Subcutaneous abdominal adipose tissue (tissue), 5 donors: ENCODE measurements at regions not wholly inside any gene's neighbourhood (a gene's known extent, or its start where the extent isn't known, plus 50 kb on each side); places are given as distances from the start of the nearest gene placed in this dataset.
"Not testable (repeated sequence)": the region's sequence is repeated elsewhere in the genome, so short reads cannot be mapped to it uniquely, and the experiment has no call there.

Source experiments
- H3K27ac ChIP-seq: one replicate; pipeline ENCODE4 v1.7.0; 2013; ENCODE audit warnings: low read depth, mild to moderate bottlenecking, inconsistent platforms, low read length, moderate library complexity
- H3K27me3 ChIP-seq, 5 donors: one replicate each; pipeline ENCODE4 v1.7.0; 2013; ENCODE audit warnings: low read length in 5 of 5, inconsistent platforms in 1 of 5; ENCODE audit not compliant: control insufficient read depth in 5 of 5, insufficient read depth in 4 of 5
- H3K36me3 ChIP-seq, 5 donors: one replicate each; pipeline ENCODE4 v1.7.0; 2013; ENCODE audit warnings: low read length in 5 of 5; ENCODE audit not compliant: control insufficient read depth in 5 of 5, insufficient read depth in 5 of 5
- H3K4me1 ChIP-seq, 5 donors: one replicate each; pipeline ENCODE4 v1.7.0; 2013; ENCODE audit warnings: low read length in 5 of 5, mild to moderate bottlenecking in 3 of 5, moderate library complexity in 1 of 5; ENCODE audit not compliant: control insufficient read depth in 5 of 5, insufficient read depth in 5 of 5
- H3K4me3 ChIP-seq, 5 donors: one replicate each; pipeline ENCODE4 v1.7.0; 2013; ENCODE audit warnings: low read length in 5 of 5, low read depth in 1 of 5
- H3K9ac ChIP-seq, 5 donors: one replicate each; pipeline ENCODE4 v1.7.0; 2013; ENCODE audit warnings: low read length in 5 of 5, mild to moderate bottlenecking in 4 of 5, moderate library complexity in 3 of 5
- H3K9me3 ChIP-seq, 5 donors: one replicate each; pipeline ENCODE4 v1.7.0; 2013; ENCODE audit warnings: low read length in 5 of 5; ENCODE audit not compliant: control insufficient read depth in 5 of 5
- donor health status: healthy.
- donor health status: healthy.
- donor health status: healthy.
- donor health status: healthy.
- donor health status: healthy.

DNA sequence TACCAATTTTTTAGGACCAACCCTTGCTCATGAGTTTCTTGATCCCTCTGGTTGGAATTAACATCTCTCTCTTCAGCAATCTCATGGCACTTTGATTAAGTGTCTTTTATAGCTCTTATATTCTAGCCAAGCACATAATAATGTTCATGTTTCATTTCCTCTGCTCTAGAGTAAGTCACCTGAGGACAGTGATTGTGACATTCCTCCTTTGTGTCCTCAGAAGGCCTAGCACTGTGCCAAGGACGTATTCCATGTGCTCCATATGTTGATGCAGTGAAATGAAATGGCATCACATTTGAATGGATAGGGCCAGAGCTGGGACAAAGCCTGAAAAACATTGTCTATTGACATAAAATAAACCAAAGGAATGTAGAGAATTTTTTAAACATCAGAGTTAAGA, 322.8 kb upstream of the PRICKLE1 start:
- H3K4me1 ChIP-seq: no peaks in the 10 kb centered on the region
- H3K9ac ChIP-seq: no peak overlapping the region
- no peak overlapping the region for H3K27ac ChIP-seq

DNA sequence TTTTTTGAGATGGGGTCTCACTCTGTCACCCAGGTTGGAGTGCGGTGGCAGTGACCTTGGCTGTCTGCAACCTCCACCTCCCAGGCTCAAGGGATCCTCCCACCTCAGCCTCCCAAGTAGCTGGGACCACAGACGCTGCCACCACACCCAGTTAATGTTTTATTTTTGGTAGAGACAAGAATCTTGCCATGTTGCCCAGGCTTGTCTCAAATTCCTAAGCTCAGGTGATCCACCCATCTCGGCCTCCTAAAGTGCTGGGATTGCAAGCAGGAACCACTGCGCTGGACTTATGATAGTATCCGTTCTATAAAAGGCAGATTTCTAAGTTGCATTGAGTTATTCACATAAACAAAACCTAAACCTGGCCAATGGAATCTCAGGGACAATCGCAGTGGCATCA, 321.1 kb upstream of the PRICKLE1 start:
- H3K4me3 ChIP-seq: no peak overlapping the region
- no peak overlapping the region for H3K27ac ChIP-seq
- no peaks in the 10 kb centered on the region for H3K4me1 ChIP-seq
- H3K9me3 ChIP-seq: no peaks in the 10 kb centered on the region
- no peaks in the 10 kb centered on the region for H3K36me3 ChIP-seq
- no peaks in the 10 kb centered on the region for H3K27me3 ChIP-seq
- H3K9ac ChIP-seq: no peak overlapping the region

More for the DNA sequence above, 322.8 kb upstream of the PRICKLE1 start:
- no peaks in the 10 kb centered on the region for H3K27me3 ChIP-seq
- no peak overlapping the region for H3K4me3 ChIP-seq
- no peaks in the 10 kb centered on the region for H3K9me3 ChIP-seq
- no peaks in the 10 kb centered on the region for H3K36me3 ChIP-seq

DNA sequence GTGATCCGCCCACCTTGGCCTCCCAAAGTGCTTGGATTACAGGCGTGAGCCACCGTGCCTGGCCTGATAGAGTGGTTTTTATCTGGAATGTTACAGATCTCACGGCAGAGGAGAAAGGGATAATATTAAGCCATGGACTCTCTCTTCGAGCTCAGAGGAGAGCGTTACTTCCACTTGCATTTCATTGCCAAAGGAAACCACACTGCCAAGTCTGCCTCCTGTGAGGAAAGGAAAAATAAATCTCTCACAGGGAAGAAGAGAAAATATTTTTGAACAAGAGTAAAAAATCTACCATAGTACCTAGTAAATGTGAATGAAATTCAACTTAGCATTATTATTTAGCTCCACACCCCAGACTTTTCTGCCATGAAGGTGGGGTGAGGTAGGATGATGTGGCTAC, 319.2 kb upstream of the PRICKLE1 start:
- Histone ChIP-seq H3K4me1 (no peaks in the 10 kb centered on the region), H3K27me3 (no peaks in the 10 kb centered on the region), H3K36me3 (no peaks in the 10 kb centered on the region), H3K9me3 (no peaks in the 10 kb centered on the region), H3K4me3 (no peak overlapping the region), H3K27ac (no peak overlapping the region), H3K9ac (no peak overlapping the region)

DNA sequence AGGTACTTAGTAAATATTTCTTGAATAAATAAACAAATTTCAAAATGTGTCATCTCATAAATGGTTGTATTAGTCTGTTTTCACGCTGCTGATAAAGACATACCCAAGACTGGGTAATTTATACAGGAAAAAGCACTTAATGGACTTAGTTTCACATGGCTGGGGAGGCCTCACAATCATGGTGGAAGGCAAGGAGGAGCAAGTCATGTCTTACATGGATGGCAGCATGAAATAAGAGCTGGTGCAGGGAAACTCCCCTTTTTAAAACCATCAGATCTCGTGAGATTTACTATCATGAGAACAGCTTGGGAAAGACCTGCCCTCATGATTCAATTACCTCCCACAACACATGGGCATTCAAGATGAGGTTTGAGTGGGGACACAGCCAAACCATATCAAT, 317.3 kb upstream of the PRICKLE1 start:
- not testable (repeated sequence) for H3K27ac ChIP-seq, H3K4me1 ChIP-seq, H3K4me3 ChIP-seq, H3K27me3 ChIP-seq, H3K36me3 ChIP-seq, H3K9ac ChIP-seq, H3K9me3 ChIP-seq

DNA sequence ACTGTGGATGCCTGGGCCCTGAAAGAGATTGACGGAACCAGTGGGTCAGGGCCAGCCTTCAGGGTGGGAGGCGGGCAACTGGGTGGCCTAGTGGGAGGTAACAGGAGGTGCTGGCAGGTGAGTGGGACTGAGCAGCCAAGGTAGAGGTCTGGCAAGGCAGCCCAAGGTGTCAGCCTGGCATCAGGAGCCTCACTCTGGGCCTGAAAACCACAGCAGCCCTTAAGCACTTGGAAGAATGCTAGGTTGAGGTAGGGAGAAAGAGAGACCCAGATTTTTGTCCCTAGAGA, 315.8 kb upstream of the PRICKLE1 start:
- no peaks in the 10 kb centered on the region for H3K27me3 ChIP-seq
- H3K27ac ChIP-seq: no peak overlapping the region
- no peak overlapping the region for H3K4me3 ChIP-seq
- H3K4me1 ChIP-seq: no peaks in the 10 kb centered on the region
- H3K36me3 ChIP-seq: no peaks in the 10 kb centered on the region
- no peak overlapping the region for H3K9ac ChIP-seq
- H3K9me3 ChIP-seq: no peaks in the 10 kb centered on the region

DNA sequence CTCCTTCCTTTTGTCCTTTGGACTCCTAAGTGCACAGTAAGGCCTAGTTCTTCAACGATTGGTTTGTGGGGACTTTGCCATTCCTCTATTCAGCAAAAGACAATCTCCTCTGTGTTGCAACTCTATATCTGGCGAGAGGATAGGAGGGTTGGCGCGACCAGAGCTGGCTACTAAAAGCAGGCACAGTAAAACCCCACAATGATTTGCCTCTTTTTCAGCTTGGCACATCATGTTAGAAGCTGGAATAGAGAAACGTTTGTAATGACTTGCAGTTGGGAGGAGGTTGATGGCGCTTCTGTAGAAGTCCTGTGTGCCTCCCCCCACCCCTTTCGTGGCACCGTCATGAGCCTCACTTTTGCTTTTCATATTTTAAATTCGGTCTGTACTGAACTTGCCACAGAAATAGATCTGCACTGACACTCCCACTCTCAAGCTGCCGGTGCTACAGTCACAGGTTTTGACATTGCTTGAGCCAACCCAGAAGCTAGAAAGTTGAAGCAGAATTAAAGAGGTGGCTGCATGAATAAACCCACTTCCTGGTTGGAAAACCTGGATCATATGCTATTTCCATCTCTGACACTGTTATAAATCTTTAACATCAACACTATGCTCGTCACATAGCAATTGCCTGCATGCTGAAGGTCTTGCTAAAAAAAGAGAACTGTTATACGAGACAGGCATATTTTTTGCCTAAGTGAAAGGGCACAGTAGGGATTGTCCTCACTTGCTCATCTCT, 315.3 kb upstream of the PRICKLE1 start:
- no peak overlapping the region for H3K27ac ChIP-seq
- no peaks in the 10 kb centered on the region for H3K27me3 ChIP-seq
- no peaks in the 10 kb centered on the region for H3K4me1 ChIP-seq
- H3K4me3 ChIP-seq: no peak overlapping the region
- no peaks in the 10 kb centered on the region for H3K9me3 ChIP-seq
- H3K9ac ChIP-seq: no peak overlapping the region
- H3K36me3 ChIP-seq: no peaks in the 10 kb centered on the region

DNA sequence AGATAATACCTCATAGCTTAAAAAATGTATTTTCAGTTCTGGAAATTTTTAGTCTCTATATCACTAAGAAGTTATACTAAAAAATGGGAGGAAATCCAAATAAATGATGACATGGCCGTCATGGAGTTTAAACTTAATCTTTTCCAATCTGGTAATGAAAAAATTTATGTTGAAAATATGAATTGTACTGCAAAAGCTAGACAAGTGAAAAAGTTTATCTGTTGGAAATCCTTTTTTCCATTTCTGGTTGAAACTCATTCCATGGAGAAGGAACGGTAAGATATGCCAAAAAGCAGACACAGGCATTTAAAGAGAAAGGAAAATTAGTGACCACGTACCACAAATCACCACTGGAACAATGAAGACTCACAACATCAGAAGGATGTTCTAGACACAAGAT, 314.2 kb upstream of the PRICKLE1 start:
- Histone ChIP-seq H3K36me3 (no peaks in the 10 kb centered on the region), H3K4me1 (no peaks in the 10 kb centered on the region), H3K4me3 (no peak overlapping the region), H3K27ac (no peak overlapping the region), H3K27me3 (no peaks in the 10 kb centered on the region), H3K9me3 (no peaks in the 10 kb centered on the region), H3K9ac (no peak overlapping the region)

DNA sequence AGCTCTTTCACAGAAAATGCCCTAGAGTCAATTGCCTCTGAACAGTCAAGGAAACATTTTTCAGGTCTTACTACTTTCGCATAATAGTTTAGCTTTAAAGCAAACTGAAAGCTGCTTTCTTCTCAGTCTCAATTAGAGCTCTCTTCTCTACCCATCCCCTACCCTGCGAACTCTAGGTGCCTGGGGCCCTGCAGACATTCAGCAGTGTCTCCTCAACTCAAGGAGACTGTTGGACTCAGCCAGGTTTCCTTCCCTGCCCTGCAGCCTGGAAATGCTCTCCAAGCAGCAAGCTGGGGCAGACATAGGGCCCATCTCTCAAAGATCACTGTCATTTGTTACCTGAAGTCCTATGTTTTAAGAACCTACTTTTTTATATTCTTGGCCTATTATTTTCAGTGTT, 312.5 kb upstream of the PRICKLE1 start:
- Histone ChIP-seq H3K27ac (no peak overlapping the region), H3K9me3 (no peaks in the 10 kb centered on the region), H3K4me3 (no peak overlapping the region)

DNA sequence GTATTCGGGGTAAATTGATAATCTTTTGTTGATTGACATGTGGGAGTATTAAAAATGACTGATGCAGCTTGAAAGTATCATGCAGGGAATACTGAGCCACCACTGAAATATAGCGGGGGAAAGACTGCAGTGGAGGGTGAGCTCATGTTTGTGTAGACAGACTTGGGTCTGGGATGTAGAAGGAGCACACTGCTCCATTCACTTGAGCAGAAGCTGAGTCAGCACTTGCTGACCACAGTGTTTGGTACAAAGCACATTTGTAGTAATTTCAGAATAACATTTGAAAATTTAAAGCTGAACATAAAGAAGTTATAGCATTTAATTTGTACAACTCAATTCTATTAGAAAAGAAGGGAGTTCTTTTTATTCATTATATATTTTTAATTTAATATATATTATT, 304.3 kb upstream of the PRICKLE1 start:
- H3K9me3 ChIP-seq: peaks cover 0 to 4% (median 0%) of the 10 kb centered on the region in 5 donors
- H3K4me3 ChIP-seq: no peak overlapping the region
- H3K9ac ChIP-seq: no peak overlapping the region
- H3K36me3 ChIP-seq: no peaks in the 10 kb centered on the region
- no peaks in the 10 kb centered on the region for H3K27me3 ChIP-seq
- no peaks in the 10 kb centered on the region for H3K4me1 ChIP-seq
- no peak overlapping the region for H3K27ac ChIP-seq

More for the DNA sequence above, 312.5 kb upstream of the PRICKLE1 start:
- Histone ChIP-seq H3K36me3 (no peaks in the 10 kb centered on the region), H3K4me1 (no peaks in the 10 kb centered on the region), H3K27me3 (no peaks in the 10 kb centered on the region), H3K9ac (no peak overlapping the region)

DNA sequence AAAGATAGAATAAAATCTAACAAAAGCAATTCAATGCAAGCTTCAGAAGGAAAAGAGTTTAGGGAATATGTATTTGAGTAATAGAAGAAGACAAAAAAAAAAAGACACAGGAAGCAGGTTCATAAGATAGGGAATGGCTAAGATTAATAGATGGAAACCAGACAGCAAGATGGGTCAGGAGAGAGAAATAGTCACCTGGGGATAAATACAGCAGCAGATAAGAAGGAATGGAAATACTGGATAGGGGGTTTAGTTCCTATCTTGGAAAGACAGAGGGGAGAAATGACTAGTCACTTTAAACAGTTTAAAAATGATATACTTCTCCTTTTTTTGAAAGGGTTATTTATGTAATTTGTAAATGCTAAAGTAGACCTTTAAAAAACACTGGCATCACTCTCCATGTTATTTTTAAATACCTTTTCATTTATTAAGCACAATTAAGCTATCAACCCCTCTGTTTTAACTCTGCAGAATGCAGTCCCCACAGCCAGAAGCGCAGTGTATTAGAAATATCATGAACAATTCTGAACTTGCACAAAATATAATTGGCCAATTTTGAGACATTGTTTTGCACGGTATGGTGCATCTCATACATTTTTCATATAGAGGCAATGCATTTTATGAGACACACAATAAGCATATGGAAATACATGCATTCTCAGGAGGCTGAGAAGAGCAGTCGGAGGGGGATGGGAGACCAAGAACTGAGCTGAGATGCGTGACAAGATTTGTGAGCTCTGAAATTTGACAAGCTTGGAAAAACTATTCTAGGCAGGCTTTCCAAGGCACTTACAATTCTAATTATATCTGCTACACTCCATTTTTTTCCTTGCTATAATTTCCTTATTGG, 303.4 kb upstream of the PRICKLE1 start:
- no peak overlapping the region for H3K27ac ChIP-seq
- H3K4me1 ChIP-seq: no peaks in the 10 kb centered on the region
- no peak overlapping the region for H3K4me3 ChIP-seq
- no peak overlapping the region for H3K9ac ChIP-seq
- H3K36me3 ChIP-seq: no peaks in the 10 kb centered on the region
- no peaks in the 10 kb centered on the region for H3K27me3 ChIP-seq
- peaks cover 0 to 4% (median 0%) of the 10 kb centered on the region in 5 donors for H3K9me3 ChIP-seq
